Stomach (tissue), 8 donors: ENCODE measurements at regions not wholly inside any gene's neighbourhood (a gene's known extent, or its start where the extent isn't known, plus 50 kb on each side); places are given as distances from the start of the nearest gene placed in this dataset.

Source experiments
- DNase-seq, 2 donors: peaks; one replicate each; pipeline versions ENCODE4 v3.0.0 to v3.0.0-alpha.2; 2013 to 2019
- H3K27ac ChIP-seq, 5 donors: fragments of 200-600 bp in 4 of 5; sonication (generic) in 4 of 5; one replicate each; pipeline ENCODE4 v1.5.1; 2013 to 2019; ENCODE audit warnings: mild to moderate bottlenecking in 1 of 5, moderate library complexity in 1 of 5
- H3K27me3 ChIP-seq, 3 donors: fragments of 200-600 bp; sonication (generic); one replicate each; pipeline ENCODE4 v1.5.1; 2017 to 2019; ENCODE audit warnings: mixed run types in 1 of 3
- H3K36me3 ChIP-seq, 4 donors: fragments of 200-600 bp; sonication (generic); 1 replicate in 3 of 4; 2 replicates in 1 of 4; pipeline ENCODE4 v1.5.1; 2016 to 2019
- H3K4me1 ChIP-seq, 4 donors: fragments of 200-600 bp; sonication (generic); one replicate each; pipeline ENCODE4 v1.5.1; 2016 to 2019
- H3K4me3 ChIP-seq, 4 donors: fragments of 200-600 bp; sonication (generic) in 3 of 4; one replicate each; pipeline ENCODE4 v1.5.1; 2016 to 2019; ENCODE audit warnings: mild to moderate bottlenecking in 1 of 4
- H3K9me3 ChIP-seq, 4 donors: fragments of 200-600 bp; sonication (generic); one replicate each; pipeline ENCODE4 v1.5.1; 2016 to 2019
- CTCF ChIP-seq, 7 experiments: fragments of 450-650 bp in 4 of 7; fragments of 200-600 bp in 3 of 7; sonication (generic) in 3 of 7; IDR thresholded peaks; one replicate each; pipeline ENCODE4 v1.5.1; 2016 to 2019; ENCODE audit warnings: antibody characterized with exemption in 7 of 7, control low read depth in 2 of 7, mild to moderate bottlenecking in 1 of 7
- EP300 ChIP-seq: sonication (generic); formaldehyde crosslinking; IDR thresholded peaks from one replicate; pipeline ENCODE4 v1.6.1; 2017; ENCODE audit warnings: antibody characterized with exemption
- POLR2A ChIP-seq, 4 donors: fragments of 450-650 bp; IDR thresholded peaks; one replicate each; pipeline ENCODE4 v1.6.1; 2016; ENCODE audit warnings: antibody characterized with exemption in 4 of 4, control low read depth in 2 of 4, mild to moderate bottlenecking in 1 of 4, moderate library complexity in 1 of 4
- POLR2AphosphoS5 ChIP-seq, 3 donors: sonication (generic); formaldehyde crosslinking; IDR thresholded peaks; one replicate each; pipeline ENCODE4 v1.6.1; 2016; ENCODE audit warnings: antibody characterized with exemption in 3 of 3
- WGBS, 5 donors: extraction: QIAGEN DNeasy Blood & Tissue Kit in 3 of 5; methylation state at CpG; one replicate each; pipeline versions ENCODE4 v1.1.5 to v1.1.7; 2013 to 2018; 5-methylcytosine and 5-hydroxymethylcytosine counted together
- intact Hi-C: fragments of 100-400 bp; cut with DNase I; formaldehyde crosslinking; loops from one replicate; pipeline ENCODE4 v1.15.1; 2023; ENCODE audit warnings: low total_unique reads
- donor health status: healthy with polysubstance abuse.
- donor health status: Bipolar disorder and iron deficiency.
- donor health status: healthy.

GRCh38 chr9:38337706-38338264 lies 54.7 kb upstream of the ALDH1B1 start:
- intact Hi-C loops, result no loop called here
- DNase-seq, result no peak
- Histone ChIP-seq H3K9me3 (peaks cover 0 to 7% (median 0%) of the 10 kb centered on the region in 4 donors), H3K4me1 (no peaks in the 10 kb centered on the region), H3K4me3 (no peak overlapping the region), H3K36me3 (no peaks in the 10 kb centered on the region), H3K27me3 (no peaks in the 10 kb centered on the region), H3K27ac (no peak overlapping the region)
- TF ChIP-seq POLR2AphosphoS5 (IDR thresholded peaks at IDR 0.05) (no peak), POLR2A (IDR thresholded peaks at IDR 0.05) (no peak), EP300 (no peak), CTCF (IDR thresholded peaks at IDR 0.05) (no peak)
- WGBS, 5 donors, result 82 to 90% (median 87%) methylated on average over 9 of the region's 9 CpGs

GRCh38 chr9:38337181-38337580 lies 55.3 kb upstream of the ALDH1B1 start:
- Histone ChIP-seq H3K4me3 (no peak overlapping the region), H3K4me1 (no peaks in the 10 kb centered on the region), H3K27me3 (no peaks in the 10 kb centered on the region), H3K27ac (no peak overlapping the region), H3K9me3 (peaks cover 0 to 5% (median 0%) of the 10 kb centered on the region in 4 donors), H3K36me3 (no peaks in the 10 kb centered on the region)
- 72 to 91% (median 80%) methylated on average over 7 of the region's 7 CpGs for WGBS, 5 donors
- intact Hi-C loops, result no loop called here
- TF ChIP-seq CTCF (IDR thresholded peaks at IDR 0.05) (no peak), POLR2AphosphoS5 (IDR thresholded peaks at IDR 0.05) (no peak), EP300 (no peak), POLR2A (IDR thresholded peaks at IDR 0.05) (no peak)
- no peak for DNase-seq

- no peak for TF ChIP-seq POLR2A (IDR thresholded peaks at IDR 0.05)
- TF ChIP-seq EP300, result no peak
- TF ChIP-seq POLR2AphosphoS5 (IDR thresholded peaks at IDR 0.05), result no peak
- no peak for TF ChIP-seq CTCF (IDR thresholded peaks at IDR 0.05)
- Histone ChIP-seq H3K4me3 (no peak overlapping the region), H3K36me3 (no peaks in the 10 kb centered on the region), H3K9me3 (no peaks in the 10 kb centered on the region), H3K27me3 (no peaks in the 10 kb centered on the region), H3K4me1 (no peaks in the 10 kb centered on the region), H3K27ac (no peak overlapping the region)
- DNase-seq, result no peak
- 71 to 75% (median 75%) methylated on average over 8 of the region's 8 CpGs for WGBS, 5 donors
- intact Hi-C loops, result no loop called here
Measured at GRCh38 chr9:38336341-38336740, 56.2 kb upstream of the ALDH1B1 start.

- Histone ChIP-seq H3K4me3 (no peak overlapping the region), H3K9me3 (no peaks in the 10 kb centered on the region), H3K27ac (no peak overlapping the region), H3K27me3 (no peaks in the 10 kb centered on the region), H3K36me3 (no peaks in the 10 kb centered on the region), H3K4me1 (no peaks in the 10 kb centered on the region)
- WGBS, 5 donors, result 71 to 96% (median 83%) methylated on average over 1 of the region's 1 CpG
- no peak for DNase-seq
- intact Hi-C loops, result no loop called here
- TF ChIP-seq POLR2A (IDR thresholded peaks at IDR 0.05), result no peak
- no peak for TF ChIP-seq CTCF (IDR thresholded peaks at IDR 0.05)
- no peak for TF ChIP-seq EP300
- TF ChIP-seq POLR2AphosphoS5 (IDR thresholded peaks at IDR 0.05), result no peak
Measured at GRCh38 chr9:38335686-38336085, 56.8 kb upstream of the ALDH1B1 start.
